ENCODE measurements at regions not wholly inside any gene's neighbourhood (a gene's known extent, or its start where the extent isn't known, plus 50 kb on each side); places are given as distances from the start of the nearest gene placed in this dataset.
A peak's percentile ranks its signal among the peaks of the same experiment; 100 is the strongest.

DNA sequence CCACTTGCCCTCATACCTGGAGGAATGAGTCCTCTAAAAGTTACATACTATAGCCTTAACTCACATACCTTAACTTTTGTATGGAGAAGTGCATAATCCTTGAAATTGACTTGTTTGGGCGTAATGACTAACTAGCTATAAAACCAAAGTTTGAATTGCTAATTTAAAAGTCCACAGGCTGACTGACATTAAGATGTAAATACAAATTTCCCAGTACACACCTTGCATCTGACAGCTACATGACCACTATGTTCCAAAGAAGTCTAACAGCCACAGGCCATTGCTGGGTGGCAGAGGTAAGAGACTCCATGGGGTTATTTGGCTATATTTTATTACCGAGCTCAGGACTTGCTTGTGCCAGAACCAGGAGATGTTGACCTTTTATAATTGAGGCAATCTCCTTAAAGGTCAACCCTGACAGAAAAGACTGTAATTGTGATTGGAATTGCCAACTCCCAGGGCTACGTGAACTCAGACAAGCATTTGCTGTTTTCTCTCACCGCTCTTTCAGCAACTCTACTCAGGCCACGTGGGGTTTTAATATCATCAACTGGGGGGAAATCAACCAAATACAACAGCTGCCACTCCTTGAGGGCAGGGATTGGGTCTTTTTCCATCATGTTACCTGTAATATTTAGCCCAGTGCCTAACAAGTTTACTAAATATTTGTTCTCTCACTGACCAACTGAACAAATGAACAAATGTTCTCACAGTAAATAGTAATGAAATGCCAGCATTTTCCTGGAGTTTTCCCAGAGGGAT, 139.9 kb downstream of the SEMA6D start:
- intact Hi-C loops (cut with DNase I): no loop called here
- 43 to 47% methylated on average over 5 of the region's 5 CpGs for WGBS, 2 donors
- DNase-seq (peak; percentile 41 to 70 (median 62)), ATAC-seq (peak; percentile 89)
- Histone ChIP-seq H3K4me3 (no peak overlapping the region), H3K9me3 (no peaks in the 10 kb centered on the region), H3K27me3 (no peaks in the 10 kb centered on the region), H3K27ac (peak overlapping the region; percentile 60 to 77 (median 68)), H3K4me1 (peaks cover 59% of the 10 kb centered on the region), H3K36me3 (replicated peaks in 1 of 2; ENCODE audit: insufficient read depth in 1 of 2, low read depth in 2 of 2) (no peaks in the 10 kb centered on the region)
- TF ChIP-seq CTCF (IDR thresholded peaks at IDR 0.05): no peak
- peak in 1 of 3 donors; percentile 6 for TF ChIP-seq POLR2A (IDR thresholded peaks at IDR 0.05)

DNA sequence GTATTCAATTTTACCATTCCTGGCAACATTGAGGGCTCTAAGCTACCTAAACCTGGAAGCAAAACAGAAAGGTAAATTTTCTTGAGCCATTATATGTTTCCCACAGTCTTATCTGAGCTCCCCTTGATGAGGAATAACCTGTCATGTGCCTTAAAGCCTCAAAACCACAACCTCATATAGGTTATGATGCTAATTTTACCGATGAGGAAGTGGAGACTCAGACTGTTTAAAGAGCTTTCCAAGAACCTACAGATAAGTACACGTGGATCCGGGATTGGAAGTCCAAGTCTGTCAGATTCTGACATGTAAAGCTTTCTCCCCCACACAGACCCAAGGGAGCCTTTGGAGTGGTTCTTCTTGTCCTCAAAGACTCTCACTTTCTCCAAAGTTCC, 140.5 kb downstream of the SEMA6D start:
- no peak for TF ChIP-seq POLR2A (IDR thresholded peaks at IDR 0.05)
- TF ChIP-seq CTCF (IDR thresholded peaks at IDR 0.05): no peak
- Histone ChIP-seq H3K27ac (peak overlapping the region; percentile 60 to 77 (median 68)), H3K36me3 (replicated peaks in 1 of 2; ENCODE audit: insufficient read depth in 1 of 2, low read depth in 2 of 2) (no peaks in the 10 kb centered on the region), H3K9me3 (no peaks in the 10 kb centered on the region), H3K27me3 (no peaks in the 10 kb centered on the region), H3K4me3 (no peak overlapping the region), H3K4me1 (peaks cover 59% of the 10 kb centered on the region)
- WGBS, 2 donors: 13 to 17% methylated on average over 3 of the region's 3 CpGs
- DNase-seq (no peak), ATAC-seq (peak; percentile 45)
- intact Hi-C loops (cut with DNase I): no loop called here

DNA sequence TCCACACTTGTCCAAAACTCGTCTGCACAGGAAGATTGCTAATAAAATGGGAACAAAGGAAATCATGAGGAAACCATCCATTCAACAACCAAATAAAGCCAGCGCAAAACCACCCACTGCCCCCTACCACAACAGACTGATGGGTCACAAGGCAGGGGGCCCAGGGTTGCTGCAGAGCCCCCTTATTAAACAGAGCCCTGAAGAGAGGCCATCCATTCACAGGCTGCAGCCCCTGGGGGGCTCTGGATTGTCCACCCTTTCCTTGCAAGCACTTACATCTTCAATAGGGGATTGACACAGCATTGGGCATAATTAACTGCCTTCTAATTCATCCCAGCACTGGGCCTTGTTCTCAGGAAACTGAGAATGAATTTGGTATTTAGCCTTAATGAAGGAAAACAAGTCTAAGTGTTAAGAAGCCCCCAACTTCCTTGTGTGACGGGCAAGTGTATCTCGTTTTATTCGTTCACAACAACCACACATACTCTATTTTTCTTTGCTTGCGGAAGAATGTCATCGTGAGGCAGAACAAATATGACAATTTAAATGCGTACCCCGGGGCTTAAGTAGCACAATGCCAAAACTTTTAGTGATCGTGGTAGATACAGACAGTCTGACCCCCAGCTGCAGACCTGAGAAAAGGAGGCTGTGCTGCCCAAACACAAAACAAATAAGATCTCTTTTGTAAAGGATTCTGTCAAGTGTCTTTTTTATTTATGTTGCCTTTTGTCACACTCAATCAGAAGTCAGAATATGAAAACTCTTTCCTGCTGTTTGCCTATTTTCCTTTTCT, 144.0 kb downstream of the SEMA6D start:
- Histone ChIP-seq H3K27me3 (no peaks in the 10 kb centered on the region), H3K4me1 (peaks cover 29% of the 10 kb centered on the region), H3K9me3 (no peaks in the 10 kb centered on the region), H3K27ac (no peak overlapping the region), H3K4me3 (no peak overlapping the region), H3K36me3 (replicated peaks in 1 of 2; ENCODE audit: insufficient read depth in 1 of 2, low read depth in 2 of 2) (no peaks in the 10 kb centered on the region)
- 87 to 94% methylated on average over 10 of the region's 10 CpGs for WGBS, 2 donors
- intact Hi-C loops (cut with DNase I): no loop called here
- DNase-seq: no peak
- ATAC-seq: no peak
- no peak for TF ChIP-seq POLR2A (IDR thresholded peaks at IDR 0.05)
- TF ChIP-seq CTCF (IDR thresholded peaks at IDR 0.05): no peak

DNA sequence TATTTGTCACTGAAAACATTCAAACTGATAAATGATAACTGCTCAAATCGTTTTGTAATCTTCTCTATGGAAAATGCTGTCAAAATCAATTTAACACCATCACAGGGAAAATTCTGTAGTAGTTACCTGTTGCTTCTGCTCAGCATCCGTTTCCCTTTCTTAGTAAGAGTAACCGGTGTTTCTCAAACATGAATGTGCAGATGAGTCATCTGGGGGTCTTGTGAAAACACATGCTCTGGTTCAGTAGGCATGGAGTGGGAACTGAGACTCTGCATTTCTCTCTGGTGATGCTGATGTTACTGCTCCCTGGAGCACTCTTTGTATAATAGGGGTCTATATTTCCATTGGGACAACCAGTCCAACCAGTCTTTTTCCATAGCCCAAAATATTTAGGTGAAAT, 145.1 kb downstream of the SEMA6D start:
- H3K27me3 ChIP-seq: no peaks in the 10 kb centered on the region
- ATAC-seq: no peak
- TF ChIP-seq CTCF (IDR thresholded peaks at IDR 0.05): no peak
- TF ChIP-seq POLR2A (IDR thresholded peaks at IDR 0.05): no peak
- intact Hi-C loops (cut with DNase I): no loop called here
- H3K4me3 ChIP-seq: no peak overlapping the region
- H3K27ac ChIP-seq: no peak overlapping the region
- no peak for DNase-seq
- H3K9me3 ChIP-seq: no peaks in the 10 kb centered on the region
- H3K36me3 ChIP-seq (replicated peaks in 1 of 2; ENCODE audit: insufficient read depth in 1 of 2, low read depth in 2 of 2): no peaks in the 10 kb centered on the region
- H3K4me1 ChIP-seq: peaks cover 18% of the 10 kb centered on the region
- WGBS, 2 donors: 69 to 70% methylated on average over 3 of the region's 3 CpGs
